Stimulated activated naive CD8-positive, alpha-beta T cell treated with anti-CD3 and anti-CD28 coated beads, Interleukin-15, amount 100 ng/mL, for 72 hours (primary cell): ENCODE measurements at regions not wholly inside any gene's neighbourhood (a gene's known extent, or its start where the extent isn't known, plus 50 kb on each side); places are given as distances from the start of the nearest gene placed in this dataset.
A peak's percentile ranks its signal among the peaks of the same experiment; 100 is the strongest.

Experiments
- ATAC-seq: fragments of 150-1000 bp; cut with Tn5 transposase; 2 replicates; pipeline ENCODE4 v1.10.0; 2021; ENCODE audit warnings: mild to moderate bottlenecking, moderate library complexity
- DNase-seq, 2 donors: peaks; one replicate each; pipeline ENCODE4 v3.0.0; 2021 to 2022
- H3K27ac Mint-ChIP-seq, 2 donors: one replicate each; pipeline ENCODE4 v1.8.0; 2022; ENCODE audit warnings: mild to moderate bottlenecking in 2 of 2, mixed read lengths in 2 of 2, moderate library complexity in 2 of 2
- H3K27me3 Mint-ChIP-seq: one replicate; pipeline ENCODE4 v1.8.0; 2022; ENCODE audit warnings: mixed read lengths
- H3K4me1 Mint-ChIP-seq: one replicate; pipeline ENCODE4 v1.8.0; 2022; ENCODE audit warnings: mild to moderate bottlenecking, mixed read lengths
- H3K4me3 Mint-ChIP-seq, 2 donors: one replicate each; pipeline ENCODE4 v1.8.0; 2022; ENCODE audit warnings: mild to moderate bottlenecking in 2 of 2, mixed read lengths in 2 of 2, moderate library complexity in 1 of 2
- H3K9me3 Mint-ChIP-seq, 2 donors: one replicate each; pipeline ENCODE4 v1.8.0; 2022; ENCODE audit warnings: mixed read lengths in 2 of 2

DNA sequence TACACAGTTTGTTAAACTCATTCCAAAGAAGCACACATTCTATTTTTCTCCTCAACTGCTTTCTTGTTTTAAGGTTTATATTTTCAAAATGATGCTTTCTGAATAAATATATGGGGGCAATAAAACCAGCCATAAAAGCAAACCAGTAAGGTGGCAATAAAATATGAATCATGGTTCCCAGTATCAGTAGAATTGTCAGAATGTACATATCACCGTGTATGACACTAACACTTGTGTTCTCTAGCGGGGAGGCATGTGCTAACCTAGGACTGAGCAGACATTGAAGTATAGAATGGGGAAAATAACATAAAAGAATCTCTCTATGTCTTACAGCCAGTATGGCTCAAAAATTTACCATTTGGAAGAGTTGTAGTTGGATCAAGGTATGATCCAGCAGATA lies 329.9 kb upstream of the ISL1 start:
- Mint-ChIP-seq H3K9me3 (peaks cover 0 to 4% of the 10 kb centered on the region in 2 donors), H3K4me1 (no peaks in the 10 kb centered on the region), H3K4me3 (no peak overlapping the region), H3K27me3 (no peaks in the 10 kb centered on the region), H3K27ac (no peak overlapping the region)
- DNase-seq (no peak), ATAC-seq (no peak)

DNA sequence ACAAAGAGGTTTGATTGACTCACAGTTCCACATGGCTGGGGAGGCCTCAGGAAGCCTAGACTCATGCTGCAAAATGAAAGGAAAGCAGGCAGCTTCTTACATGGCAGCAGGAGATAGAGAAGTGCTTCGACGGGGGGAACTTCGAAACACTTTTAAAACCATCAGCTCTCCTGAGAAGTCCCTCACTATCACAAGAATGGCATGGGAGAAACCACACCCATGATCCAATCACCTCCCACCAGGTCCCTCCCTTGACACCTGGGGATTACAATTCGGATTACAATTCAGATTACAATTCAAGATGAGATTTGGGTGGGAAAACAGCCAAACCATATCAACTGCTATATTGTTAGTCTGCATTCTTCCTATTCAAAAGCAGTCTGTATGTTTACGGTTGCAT lies 322.3 kb upstream of the ISL1 start:
- no peak for DNase-seq
- no peak overlapping the region for H3K4me3 Mint-ChIP-seq
- H3K9me3 Mint-ChIP-seq, result peaks cover 12 to 22% of the 10 kb centered on the region in 2 donors
- no peaks in the 10 kb centered on the region for H3K27me3 Mint-ChIP-seq
- no peaks in the 10 kb centered on the region for H3K4me1 Mint-ChIP-seq
- no peak for ATAC-seq
- no peak overlapping the region for H3K27ac Mint-ChIP-seq

GRCh38 chr5:51072937-51073336 lies 310.3 kb upstream of the ISL1 start:
- H3K4me3 Mint-ChIP-seq, result no peak overlapping the region
- H3K4me1 Mint-ChIP-seq, result no peaks in the 10 kb centered on the region
- peaks cover 19 to 26% of the 10 kb centered on the region in 2 donors for H3K9me3 Mint-ChIP-seq
- H3K27ac Mint-ChIP-seq, result no peak overlapping the region
- H3K27me3 Mint-ChIP-seq, result no peaks in the 10 kb centered on the region
- DNase-seq (no peak), ATAC-seq (no peak)

DNA sequence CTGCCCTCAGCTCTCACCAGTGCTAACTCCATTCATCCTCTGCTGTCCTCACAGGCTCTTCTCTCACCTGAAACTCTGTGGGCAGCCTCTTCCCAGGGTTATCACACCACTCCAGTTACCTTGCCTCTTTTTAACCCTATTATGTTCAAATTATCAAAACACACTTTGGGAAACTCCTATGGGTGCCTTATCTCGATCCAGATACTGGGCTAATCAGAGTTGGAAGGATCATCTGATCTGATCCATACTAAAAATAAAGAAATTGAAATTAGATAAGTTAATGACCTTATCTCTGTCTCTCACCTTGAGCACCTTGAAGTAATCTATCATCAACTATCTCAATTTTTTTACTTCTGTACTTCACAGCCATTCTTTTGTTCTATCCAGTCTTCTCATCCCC lies 300.5 kb upstream of the ISL1 start:
- Mint-ChIP-seq H3K27me3 (no peaks in the 10 kb centered on the region), H3K4me3 (no peak overlapping the region), H3K4me1 (no peaks in the 10 kb centered on the region), H3K27ac (no peak overlapping the region), H3K9me3 (peaks cover 7 to 12% of the 10 kb centered on the region in 2 donors)
- ATAC-seq, result no peak
- no peak for DNase-seq

DNA sequence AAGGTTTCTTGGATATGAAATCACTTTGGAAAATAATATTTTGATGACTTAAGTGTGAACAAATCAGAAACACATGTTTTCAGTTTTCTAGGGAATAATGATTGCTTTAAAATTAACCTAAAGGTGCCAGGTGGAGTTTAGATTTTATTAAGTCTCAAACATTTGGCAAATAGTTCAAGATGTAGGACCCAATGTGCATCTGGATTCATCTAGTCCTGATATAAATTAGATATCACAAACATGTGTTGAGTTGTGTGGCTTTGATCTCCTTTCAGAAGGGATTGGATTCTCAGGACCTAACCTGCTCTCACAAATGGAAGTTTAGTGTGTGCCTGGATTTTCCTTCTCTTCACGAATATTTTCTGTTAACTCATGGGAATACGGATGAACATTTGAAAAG lies 291.4 kb upstream of the ISL1 start:
- Mint-ChIP-seq H3K4me1 (no peaks in the 10 kb centered on the region), H3K9me3 (peaks cover 0 to 4% of the 10 kb centered on the region in 2 donors), H3K4me3 (no peak overlapping the region), H3K27ac (no peak overlapping the region), H3K27me3 (no peaks in the 10 kb centered on the region)
- ATAC-seq, result no peak
- no peak for DNase-seq

- Mint-ChIP-seq H3K4me1 (no peaks in the 10 kb centered on the region), H3K9me3 (peaks cover 0 to 2% of the 10 kb centered on the region in 2 donors), H3K27ac (no peak overlapping the region), H3K27me3 (no peaks in the 10 kb centered on the region), H3K4me3 (no peak overlapping the region)
- no peak for DNase-seq
- ATAC-seq, result no peak
These were observed 287.8 kb upstream of the ISL1 start for GRCh38 chr5:51095486-51095885.

DNA sequence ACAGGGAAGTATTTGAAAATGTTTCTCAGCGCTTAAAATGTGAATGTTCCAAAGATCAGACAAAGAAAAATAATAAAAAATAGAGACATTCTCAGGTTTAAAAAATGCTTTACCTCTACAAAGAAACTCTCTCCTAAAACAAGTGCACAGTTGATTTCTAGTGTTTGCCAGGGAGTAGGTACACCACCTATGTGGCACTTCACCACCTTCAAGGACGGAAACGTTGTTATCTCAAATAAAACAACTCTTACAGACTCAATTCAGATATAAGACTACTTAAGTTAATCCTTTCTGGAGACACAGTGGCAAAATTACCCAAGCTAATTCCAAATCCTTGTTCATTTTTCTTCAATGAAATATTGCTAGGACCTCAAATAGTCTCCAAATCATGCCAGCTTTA lies 286.4 kb upstream of the ISL1 start:
- ATAC-seq (no peak), DNase-seq (no peak)
- no peak overlapping the region for H3K27ac Mint-ChIP-seq
- peaks cover 0 to 10% of the 10 kb centered on the region in 2 donors for H3K9me3 Mint-ChIP-seq
- H3K27me3 Mint-ChIP-seq, result no peaks in the 10 kb centered on the region
- no peaks in the 10 kb centered on the region for H3K4me1 Mint-ChIP-seq
- no peak overlapping the region for H3K4me3 Mint-ChIP-seq

DNA sequence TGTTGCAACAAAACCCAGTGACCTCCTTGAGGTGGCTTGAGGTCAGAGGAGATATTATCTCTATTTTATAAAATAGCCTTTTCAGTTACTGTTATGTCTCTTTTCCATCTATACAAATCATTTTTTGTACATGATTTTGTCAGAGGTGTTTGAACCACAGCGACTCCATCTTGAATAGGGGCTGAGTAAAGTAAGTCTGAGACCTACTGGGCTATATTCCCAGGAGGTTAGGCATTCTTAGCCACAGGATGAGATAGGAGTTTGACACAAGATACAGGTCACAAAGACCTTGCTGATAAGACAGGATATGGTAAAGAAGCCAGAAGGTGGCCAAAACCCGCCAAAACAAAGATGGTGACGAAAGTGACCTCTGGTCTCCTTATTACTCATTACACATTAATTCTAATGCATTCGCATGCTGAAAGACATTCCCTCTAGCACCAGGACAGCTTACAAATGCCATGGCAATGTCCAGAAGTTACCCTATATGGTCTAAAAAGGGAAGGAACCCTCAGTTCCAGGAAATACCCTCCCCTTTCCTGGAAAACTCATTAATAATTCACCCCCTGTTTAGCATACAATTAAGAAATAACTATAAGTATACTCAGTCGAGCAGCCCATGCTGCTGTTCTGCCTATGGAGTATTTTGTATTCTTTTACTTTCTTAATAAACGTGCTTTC lies 283.9 kb upstream of the ISL1 start:
- DNase-seq (no peak), ATAC-seq (no peak)
- no peaks in the 10 kb centered on the region for H3K4me1 Mint-ChIP-seq
- H3K4me3 Mint-ChIP-seq, result no peak overlapping the region
- H3K9me3 Mint-ChIP-seq, result peaks cover 7 to 10% of the 10 kb centered on the region in 2 donors
- H3K27ac Mint-ChIP-seq, result no peak overlapping the region
- H3K27me3 Mint-ChIP-seq, result no peaks in the 10 kb centered on the region

- H3K4me1 Mint-ChIP-seq, result no peaks in the 10 kb centered on the region
- DNase-seq (no peak), ATAC-seq (no peak)
- H3K27ac Mint-ChIP-seq, result no peak overlapping the region
- peaks cover 7 to 10% of the 10 kb centered on the region in 2 donors for H3K9me3 Mint-ChIP-seq
- H3K4me3 Mint-ChIP-seq, result no peak overlapping the region
- H3K27me3 Mint-ChIP-seq, result no peaks in the 10 kb centered on the region
These were observed 278.7 kb upstream of the ISL1 start for GRCh38 chr5:51104556-51104955.

DNA sequence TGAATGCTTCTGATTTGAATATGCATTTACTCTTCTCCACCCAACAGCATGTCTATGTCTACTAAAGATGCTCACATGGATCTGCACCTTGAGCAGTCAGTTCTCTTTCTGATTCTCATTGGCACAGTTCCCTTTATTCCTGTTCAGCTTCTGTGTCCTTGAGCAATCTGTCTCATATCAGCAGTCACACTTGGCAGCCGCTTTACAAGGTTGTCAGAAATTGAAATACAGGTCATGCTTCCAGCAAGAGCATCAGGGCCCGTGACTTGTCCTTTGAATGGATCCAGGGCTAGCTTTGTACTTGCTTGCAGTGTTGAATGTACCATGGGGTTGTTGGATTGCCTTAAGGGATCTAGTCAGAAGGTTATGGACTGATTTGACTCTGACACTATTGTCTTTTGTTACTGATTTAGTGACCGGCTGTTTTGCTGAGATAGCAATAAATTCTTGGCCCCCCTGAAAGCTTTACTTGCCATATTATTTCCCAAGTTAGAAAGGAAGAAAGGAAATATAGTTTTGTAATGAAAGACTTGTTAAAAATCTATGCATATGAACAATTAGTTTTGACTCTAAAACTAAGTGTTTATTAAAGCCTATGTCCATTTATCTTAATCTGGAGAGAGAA lies 273.4 kb upstream of the ISL1 start:
- Mint-ChIP-seq H3K4me1 (no peaks in the 10 kb centered on the region), H3K27ac (no peak overlapping the region), H3K27me3 (no peaks in the 10 kb centered on the region), H3K4me3 (no peak overlapping the region), H3K9me3 (peaks cover 6 to 19% of the 10 kb centered on the region in 2 donors)
- ATAC-seq (no peak), DNase-seq (no peak)

DNA sequence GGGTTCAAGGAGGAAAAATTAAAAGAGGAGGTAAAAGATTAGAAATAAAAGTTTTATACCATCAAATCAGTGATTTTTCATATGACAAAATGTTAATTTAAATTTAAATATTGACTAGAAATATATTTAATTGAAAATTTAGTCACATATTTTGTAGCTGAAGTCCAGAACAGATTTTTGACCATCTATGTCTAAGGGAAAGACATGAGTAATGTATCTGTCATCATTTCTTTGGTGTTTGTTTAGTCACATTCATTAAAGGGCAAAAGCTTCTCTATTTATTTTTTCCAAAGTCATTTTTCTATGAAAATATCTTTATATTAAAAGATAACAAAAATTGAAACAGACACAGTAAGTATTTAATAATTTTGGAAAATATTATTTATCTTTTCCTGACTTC lies 252.0 kb upstream of the ISL1 start:
- no peak for DNase-seq
- peaks cover 17 to 23% of the 10 kb centered on the region in 2 donors for H3K9me3 Mint-ChIP-seq

DNA sequence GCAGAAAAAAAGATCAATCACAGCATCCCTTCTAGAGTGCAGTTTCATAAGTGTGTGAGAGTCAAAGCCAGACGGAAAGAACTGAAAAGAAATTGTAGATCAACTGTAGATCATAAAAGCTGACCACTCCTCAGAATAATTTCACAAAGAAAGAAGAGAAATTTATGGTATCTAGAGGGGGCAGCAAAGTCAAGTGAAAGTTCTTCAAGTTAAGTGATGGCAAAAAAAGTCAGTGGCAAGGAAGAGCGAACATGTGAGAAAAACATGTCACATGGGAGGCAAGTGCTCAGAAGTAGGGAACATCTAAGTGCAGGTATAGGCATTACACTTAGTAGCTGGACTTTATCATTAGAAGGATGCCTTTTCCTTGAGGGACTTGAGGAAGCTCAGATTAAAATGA lies 245.1 kb upstream of the ISL1 start:
- Mint-ChIP-seq H3K9me3 (peaks cover 20 to 32% of the 10 kb centered on the region in 2 donors), H3K4me3 (no peak overlapping the region), H3K4me1 (no peaks in the 10 kb centered on the region), H3K27ac (no peak overlapping the region), H3K27me3 (no peaks in the 10 kb centered on the region)
- DNase-seq (no peak), ATAC-seq (no peak)

More for the DNA sequence above, 252.0 kb upstream of the ISL1 start:
- no peak for ATAC-seq
- H3K4me1 Mint-ChIP-seq, result no peaks in the 10 kb centered on the region
- H3K27me3 Mint-ChIP-seq, result no peaks in the 10 kb centered on the region
- no peak overlapping the region for H3K27ac Mint-ChIP-seq
- H3K4me3 Mint-ChIP-seq, result no peak overlapping the region

GRCh38 chr5:51148437-51148836 lies 234.8 kb upstream of the ISL1 start:
- Mint-ChIP-seq H3K27me3 (no peaks in the 10 kb centered on the region), H3K27ac (no peak overlapping the region), H3K4me3 (no peak overlapping the region), H3K9me3 (peaks cover 5 to 26% of the 10 kb centered on the region in 2 donors), H3K4me1 (no peaks in the 10 kb centered on the region)
- ATAC-seq (no peak), DNase-seq (no peak)

DNA sequence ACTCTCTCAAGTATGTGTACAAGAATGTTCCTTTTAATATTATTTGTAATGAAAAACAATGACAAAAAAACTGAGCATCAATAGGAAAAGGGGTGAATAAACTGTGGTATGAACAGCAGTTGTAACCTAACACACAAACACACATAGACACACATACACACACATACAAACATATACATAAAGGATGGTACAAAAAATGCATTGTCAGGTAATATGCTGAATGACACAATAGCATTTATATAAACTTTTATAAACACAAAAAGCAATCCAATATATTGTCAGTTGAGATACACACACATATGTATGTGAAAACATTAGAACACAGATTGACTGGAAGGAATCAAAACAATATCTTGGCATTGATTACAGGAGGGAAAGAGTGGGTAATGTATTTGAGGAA lies 227.0 kb upstream of the ISL1 start:
- Mint-ChIP-seq H3K4me3 (no peak overlapping the region), H3K4me1 (no peaks in the 10 kb centered on the region), H3K9me3 (peaks cover 11 to 27% of the 10 kb centered on the region in 2 donors), H3K27ac (no peak overlapping the region), H3K27me3 (no peaks in the 10 kb centered on the region)
- DNase-seq, result no peak
- ATAC-seq, result no peak

DNA sequence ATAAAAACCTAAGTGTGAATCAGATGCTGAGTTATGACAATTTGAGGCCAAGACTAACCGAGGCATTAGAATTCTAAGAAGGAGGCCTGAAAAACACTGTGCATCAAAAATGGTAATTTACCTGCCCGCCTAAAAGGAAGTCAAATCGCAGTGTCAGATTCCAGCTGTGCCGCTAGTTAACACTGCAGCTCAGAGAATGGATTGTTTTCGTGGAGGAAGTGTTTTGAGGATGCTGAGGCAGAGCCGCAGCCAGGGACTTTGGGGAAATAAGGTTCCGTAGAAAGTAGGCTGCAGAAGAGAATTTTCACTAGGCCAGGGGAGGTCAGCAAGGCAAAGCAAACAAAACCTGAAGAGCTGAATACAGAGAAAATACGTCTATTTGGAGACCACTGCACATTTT lies 226.4 kb upstream of the ISL1 start:
- peaks cover 14 to 31% of the 10 kb centered on the region in 2 donors for H3K9me3 Mint-ChIP-seq

DNA sequence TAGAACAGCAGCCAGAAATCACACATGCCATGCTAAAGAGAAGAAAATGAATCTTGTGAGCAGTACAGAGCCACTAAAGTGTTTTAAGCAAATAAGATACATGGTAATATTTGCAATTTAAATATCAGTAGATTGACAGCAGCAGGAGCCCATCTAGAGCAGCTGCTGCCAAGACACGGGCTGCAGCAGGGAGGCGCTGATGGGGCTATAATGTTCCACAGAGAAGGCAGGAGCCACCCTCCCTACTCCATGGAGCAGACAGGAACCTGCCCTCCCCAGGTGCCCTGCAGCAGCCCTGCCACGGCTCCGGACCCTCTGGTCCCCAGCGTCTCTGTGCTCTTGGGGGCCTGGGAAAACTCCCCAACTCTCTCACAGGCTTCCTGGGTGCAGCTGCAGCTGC lies 224.1 kb upstream of the ISL1 start:
- peaks cover 14 to 46% of the 10 kb centered on the region in 2 donors for H3K9me3 Mint-ChIP-seq
- H3K27ac Mint-ChIP-seq, result peak overlapping the region in 1 of 2 donors; percentile 34
- no peak overlapping the region for H3K4me3 Mint-ChIP-seq
- H3K4me1 Mint-ChIP-seq, result no peaks in the 10 kb centered on the region
- no peaks in the 10 kb centered on the region for H3K27me3 Mint-ChIP-seq
- no peak for ATAC-seq
- DNase-seq, result no peak

More for the DNA sequence above, 226.4 kb upstream of the ISL1 start:
- no peak overlapping the region for H3K4me3 Mint-ChIP-seq
- H3K27ac Mint-ChIP-seq, result no peak overlapping the region
- DNase-seq (no peak), ATAC-seq (no peak)
- no peaks in the 10 kb centered on the region for H3K27me3 Mint-ChIP-seq
- no peaks in the 10 kb centered on the region for H3K4me1 Mint-ChIP-seq

DNA sequence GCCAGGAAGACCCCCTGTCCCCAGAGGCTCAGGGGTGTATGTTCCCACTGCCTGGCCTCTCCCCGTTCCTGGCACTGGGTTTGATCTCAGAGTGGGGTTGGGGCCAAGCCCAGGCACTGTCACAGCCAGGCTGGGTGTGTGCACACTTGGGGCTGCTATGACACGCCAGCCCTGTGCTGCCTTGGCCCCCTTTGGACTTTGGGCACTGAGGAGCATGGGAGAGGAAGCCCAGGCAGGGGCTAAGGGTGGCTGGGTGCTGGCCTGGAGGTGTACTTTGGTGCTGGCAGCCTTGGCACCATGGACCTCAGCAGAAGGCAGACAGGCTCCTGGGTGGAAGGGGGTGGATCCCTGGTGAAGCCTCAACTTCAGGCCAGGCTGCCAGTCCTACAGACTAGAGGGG lies 223.6 kb upstream of the ISL1 start:
- H3K4me3 Mint-ChIP-seq, result no peak overlapping the region
- ATAC-seq, result peak; percentile 9
- no peaks in the 10 kb centered on the region for H3K4me1 Mint-ChIP-seq
- H3K27me3 Mint-ChIP-seq, result no peaks in the 10 kb centered on the region
- H3K9me3 Mint-ChIP-seq, result peaks cover 14 to 46% of the 10 kb centered on the region in 2 donors
- H3K27ac Mint-ChIP-seq, result peak overlapping the region in 1 of 2 donors; percentile 34
- DNase-seq, result no peak
